GM12874 (cell line): ENCODE measurements at regions not wholly inside any gene's neighbourhood (a gene's known extent, or its start where the extent isn't known, plus 50 kb on each side); places are given as distances from the start of the nearest gene placed in this dataset.

Source experiments
- CTCF ChIP-seq: IDR thresholded peaks from 2 replicates; pipeline ENCODE4 v1.5.1; 2011; ENCODE audit warnings: low read depth, mild to moderate bottlenecking, control low read depth, low read length, moderate library complexity; ENCODE audit not compliant: insufficient read depth

- no peak for TF ChIP-seq CTCF
Observed at GRCh38 chr2:7189106-7189505, 271.9 kb downstream of the RNF144A start.

GRCh38 chr2:7190587-7191324, 273.5 kb downstream of the RNF144A start:
- no peak for TF ChIP-seq CTCF

GRCh38 chr2:7191932-7192331, 274.7 kb downstream of the RNF144A start:
- no peak for TF ChIP-seq CTCF

GRCh38 chr2:7193457-7193856, 276.2 kb downstream of the RNF144A start:
- TF ChIP-seq CTCF: no peak

GRCh38 chr2:7194950-7195349, 277.7 kb downstream of the RNF144A start:
- no peak for TF ChIP-seq CTCF

GRCh38 chr2:7196883-7197282, 279.7 kb downstream of the RNF144A start:
- TF ChIP-seq CTCF: no peak

- TF ChIP-seq CTCF: no peak
Observed at GRCh38 chr2:7201851-7202250, 284.6 kb downstream of the RNF144A start.
